ENCODE measurements at regions not wholly inside any gene's neighbourhood (a gene's known extent, or its start where the extent isn't known, plus 50 kb on each side); places are given as distances from the start of the nearest gene placed in this dataset.

DNA sequence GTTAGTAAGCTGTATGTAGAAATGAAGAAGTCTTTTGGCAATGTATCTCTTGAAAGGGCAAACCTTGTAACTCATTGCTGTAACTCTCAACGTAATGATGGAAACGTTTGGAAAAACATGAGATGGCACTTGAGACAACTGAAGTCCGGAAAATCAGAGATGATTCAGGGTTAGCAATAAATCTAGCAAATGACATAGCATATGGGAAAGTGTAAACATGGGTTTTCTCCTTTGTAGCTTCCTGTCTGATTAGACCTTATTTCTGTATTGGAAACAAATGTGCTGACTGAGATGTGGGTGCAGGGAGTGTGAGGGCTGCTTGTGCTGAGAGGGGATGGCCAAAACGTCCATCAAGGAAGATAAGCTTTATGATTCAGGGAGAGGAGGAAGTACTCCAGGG lies 110.7 kb upstream of the FAM20A start:
- intact Hi-C loops (cut with DNase I): no loop called here

DNA sequence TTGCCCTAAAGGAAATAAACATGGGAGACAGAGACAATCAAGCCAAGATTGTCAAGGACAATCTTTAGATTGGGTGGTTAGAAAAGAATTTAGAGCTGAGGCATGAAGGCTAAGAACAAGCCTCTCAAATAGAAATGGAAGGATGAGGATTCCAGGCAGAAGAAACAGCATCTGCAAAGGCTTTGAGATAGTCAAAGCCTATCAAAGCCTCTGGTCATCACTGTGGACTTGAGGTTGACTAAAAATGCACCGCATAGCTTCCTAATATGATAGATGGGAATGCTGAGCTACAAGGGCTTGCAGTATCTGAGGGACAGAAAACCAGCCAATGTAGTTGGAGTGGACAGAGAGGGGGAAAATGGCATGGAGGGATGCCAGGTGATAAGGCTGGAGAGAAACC lies 109.8 kb upstream of the FAM20A start:
- intact Hi-C loops (cut with DNase I): no loop called here
- no peak for DNase-seq (ENCODE audit: low spot score)

More for the DNA sequence above, 110.7 kb upstream of the FAM20A start:
- no peak for DNase-seq (ENCODE audit: low spot score)

GRCh38 chr17:68710035-68710780 lies 109.0 kb upstream of the FAM20A start:
- intact Hi-C loops (cut with DNase I): no loop called here
- no peak for DNase-seq (ENCODE audit: low spot score)

DNA sequence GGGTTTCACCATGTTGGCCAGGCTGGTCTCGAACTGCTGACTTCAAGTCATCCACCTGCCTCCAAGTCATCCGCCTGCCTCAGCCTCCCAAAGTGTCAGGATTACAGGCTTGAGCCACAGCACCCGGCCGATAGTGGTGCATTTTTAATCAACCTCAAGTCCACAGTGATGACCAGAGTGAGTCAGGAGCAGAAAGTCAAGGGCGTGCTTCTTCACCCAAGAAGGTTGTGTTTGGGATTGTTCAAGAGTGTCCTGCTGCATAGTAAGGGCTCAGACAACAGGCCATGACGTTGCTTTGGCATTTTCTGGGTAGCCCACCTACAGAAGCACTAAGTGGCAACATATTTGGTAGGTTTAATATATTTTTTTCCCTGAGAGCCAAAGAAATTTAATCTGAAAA lies 108.3 kb upstream of the FAM20A start:
- no peak for DNase-seq (ENCODE audit: low spot score)
- intact Hi-C loops (cut with DNase I): no loop called here

DNA sequence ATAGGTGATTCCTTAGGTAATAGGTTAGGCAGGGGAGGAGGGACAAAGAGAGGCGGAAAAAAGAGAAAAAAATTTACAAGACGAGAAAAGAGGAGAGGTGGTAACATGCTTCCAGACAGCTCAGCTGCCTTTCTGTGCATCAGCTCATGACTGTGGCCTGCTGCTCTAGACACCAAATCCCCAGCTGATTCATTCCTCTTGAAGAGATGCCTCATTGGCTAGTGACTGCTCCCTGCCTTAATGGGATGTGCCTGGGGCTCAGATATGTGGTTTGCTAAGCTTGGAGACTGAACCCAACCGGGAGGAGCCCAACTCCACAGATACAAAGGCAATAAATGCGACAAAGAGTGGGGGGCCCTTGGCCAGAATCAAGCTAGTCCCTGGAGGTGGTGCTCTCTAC lies 105.9 kb upstream of the FAM20A start:
- no peak for DNase-seq (ENCODE audit: low spot score)
- intact Hi-C loops (cut with DNase I): no loop called here

DNA sequence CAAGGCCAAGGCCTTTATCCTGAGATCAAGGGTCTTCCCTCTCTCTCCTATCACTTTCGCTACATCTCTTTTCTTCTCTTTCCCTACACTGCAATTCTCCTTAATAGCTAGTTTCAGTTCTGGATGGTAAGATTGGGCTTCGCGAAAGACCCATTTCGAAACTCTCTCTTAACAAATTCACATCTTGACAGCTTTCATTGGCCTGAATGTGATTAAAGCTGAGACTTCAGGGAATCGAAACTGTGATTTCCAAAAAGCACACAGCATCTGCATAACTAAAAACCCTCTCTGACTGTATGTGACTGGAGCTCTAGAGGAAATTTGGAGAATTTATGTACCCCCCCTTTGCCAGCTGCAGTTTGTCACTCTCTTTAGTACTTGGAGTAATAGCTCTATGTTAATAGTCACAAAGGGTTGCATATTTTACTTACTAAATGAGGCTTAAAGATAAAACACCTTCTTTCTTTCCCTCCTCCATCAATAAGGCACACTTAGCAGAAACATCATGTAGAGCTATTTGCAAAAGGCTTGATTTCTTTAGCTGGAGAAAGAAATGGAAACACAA lies 105.3 kb upstream of the FAM20A start:
- intact Hi-C loops (cut with DNase I): no loop called here
- DNase-seq (ENCODE audit: low spot score): no peak

DNA sequence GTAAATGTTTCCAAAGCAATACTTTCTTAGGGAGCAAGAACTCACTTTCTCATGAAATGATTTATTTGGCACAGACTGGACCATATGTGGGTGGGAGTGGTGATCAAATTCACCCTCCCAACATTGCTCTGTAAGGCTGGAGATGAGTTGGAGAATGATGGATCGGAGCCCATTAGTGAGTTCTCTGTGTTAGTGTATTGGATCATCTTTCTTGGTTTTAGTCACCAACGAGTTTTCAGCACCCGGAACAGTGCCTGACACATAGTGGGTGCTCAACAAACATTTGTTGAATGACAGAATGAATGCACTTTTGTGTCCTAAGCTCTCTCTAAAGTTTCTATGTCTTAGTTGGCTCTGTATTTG lies 104.5 kb upstream of the FAM20A start:
- no peak for DNase-seq (ENCODE audit: low spot score)
- intact Hi-C loops (cut with DNase I): no loop called here

DNA sequence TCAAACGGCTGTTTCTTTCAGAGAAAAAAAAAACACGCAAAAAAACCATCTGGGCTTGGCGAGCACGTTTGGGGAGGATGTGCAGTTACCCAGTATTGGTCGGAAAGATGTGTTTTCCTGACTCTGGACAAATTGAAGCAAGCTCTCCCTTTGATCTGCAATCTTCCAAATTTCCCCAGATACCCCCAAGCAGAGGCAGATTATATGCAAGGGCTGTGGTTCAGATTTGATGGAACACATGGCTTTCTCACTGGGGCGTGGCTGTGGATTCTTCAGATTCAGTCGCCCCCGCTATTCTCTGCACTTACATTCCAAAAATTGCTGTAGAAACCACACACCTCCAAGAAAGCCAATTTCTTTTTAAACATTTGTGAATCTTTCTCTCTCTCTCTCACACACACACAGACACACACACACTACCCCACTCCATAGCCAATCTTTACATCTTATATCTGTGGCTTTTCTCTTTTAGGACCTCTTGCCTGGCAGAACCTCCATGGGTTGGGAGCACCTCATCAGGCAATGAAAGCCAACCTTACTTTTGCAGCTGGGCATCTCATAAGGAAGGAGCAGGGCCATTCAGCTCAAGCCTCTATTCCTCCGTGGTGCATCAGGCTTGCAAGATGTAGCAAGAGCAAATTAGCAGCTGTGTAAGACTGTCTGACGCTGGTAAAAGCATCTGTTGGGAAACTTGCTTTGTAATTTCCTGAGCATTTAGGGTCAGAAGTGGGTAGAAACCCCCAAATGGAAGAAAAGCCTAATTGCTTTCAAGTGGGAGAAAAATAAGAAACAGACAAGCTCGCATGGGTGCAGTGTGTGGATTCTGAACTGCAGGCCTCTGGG lies 103.9 kb upstream of the FAM20A start:
- DNase-seq (ENCODE audit: low spot score): no peak
- intact Hi-C loops (cut with DNase I): no loop called here

- no peak for DNase-seq (ENCODE audit: low spot score)
- intact Hi-C loops (cut with DNase I): no loop called here
Measured at GRCh38 chr17:68701046-68701445, 99.9 kb upstream of the FAM20A start.

- no peak for DNase-seq (ENCODE audit: low spot score)
- intact Hi-C loops (cut with DNase I): no loop called here
Measured at GRCh38 chr17:68700421-68700820, 99.3 kb upstream of the FAM20A start.

DNA sequence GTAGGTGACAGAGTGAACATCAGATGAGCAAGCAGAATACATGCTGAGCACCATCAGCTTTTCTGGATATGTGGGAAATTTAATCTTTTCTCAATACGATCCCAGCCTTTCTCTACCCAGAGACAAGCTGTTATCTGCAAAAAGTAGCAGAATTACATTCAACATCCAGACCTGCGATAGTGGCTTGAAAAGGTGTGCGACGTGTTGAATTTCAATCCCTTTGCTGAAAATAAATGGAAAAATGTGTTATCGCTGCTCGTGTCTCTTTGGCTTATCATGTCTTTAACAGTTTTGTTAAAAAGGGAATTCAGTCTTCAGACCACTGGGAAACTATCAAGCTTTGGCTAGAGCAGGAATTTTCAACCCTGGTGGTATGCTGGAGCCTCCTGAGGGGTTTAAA lies 98.8 kb upstream of the FAM20A start:
- intact Hi-C loops (cut with DNase I): no loop called here
- DNase-seq (ENCODE audit: low spot score): no peak

DNA sequence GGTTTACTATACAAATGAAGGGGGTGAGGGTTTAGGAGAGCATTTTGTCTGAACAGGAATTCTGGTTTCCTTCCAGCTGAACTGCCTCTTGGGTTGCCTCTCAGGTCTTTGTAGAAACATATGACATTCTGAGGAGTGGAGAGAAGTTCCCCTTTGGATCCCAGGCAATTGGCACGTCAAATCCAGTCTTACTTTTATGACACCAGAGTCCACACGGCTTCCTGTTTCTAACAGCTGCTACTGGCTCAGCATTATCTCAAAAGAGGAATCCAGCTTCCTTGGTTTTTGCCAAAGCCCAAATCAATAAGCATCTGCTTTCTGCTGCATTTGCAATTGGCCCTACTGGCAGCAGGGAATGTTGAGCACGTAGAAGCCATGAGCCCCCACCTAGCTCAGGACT lies 97.6 kb upstream of the FAM20A start:
- DNase-seq (ENCODE audit: low spot score): no peak
- intact Hi-C loops (cut with DNase I): no loop called here

- no peak for DNase-seq (ENCODE audit: low spot score)
- intact Hi-C loops (cut with DNase I): no loop called here
Measured at GRCh38 chr17:68697850-68698361, 96.7 kb upstream of the FAM20A start.

DNA sequence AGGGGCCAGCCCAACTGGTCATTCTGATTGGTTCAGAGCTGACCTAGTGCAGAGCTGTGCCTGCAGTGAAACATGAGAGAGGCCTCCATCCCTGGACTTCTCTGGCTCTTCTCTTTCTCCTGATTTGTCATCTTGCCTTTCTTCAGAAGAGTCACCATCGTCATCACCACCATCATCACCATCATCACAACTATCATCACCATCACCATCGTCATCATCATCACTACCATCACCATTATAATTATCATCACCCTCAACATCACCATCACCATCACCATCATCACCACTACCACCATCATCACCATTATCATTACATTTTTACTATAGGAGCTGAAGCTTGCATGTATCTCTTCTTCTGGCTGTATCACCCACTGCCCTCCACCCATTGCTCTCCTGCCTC lies 94.5 kb upstream of the FAM20A start:
- no peak for DNase-seq (ENCODE audit: low spot score)
- intact Hi-C loops (cut with DNase I): no loop called here

- intact Hi-C loops (cut with DNase I): no loop called here
- DNase-seq (ENCODE audit: low spot score): no peak
Measured at GRCh38 chr17:68694791-68695485, 93.8 kb upstream of the FAM20A start.

- intact Hi-C loops (cut with DNase I): no loop called here
- DNase-seq (ENCODE audit: low spot score): no peak
Measured at GRCh38 chr17:68693896-68694295, 92.7 kb upstream of the FAM20A start.

- no peak for DNase-seq (ENCODE audit: low spot score)
- intact Hi-C loops (cut with DNase I): no loop called here
Measured at GRCh38 chr17:68693466-68693865, 92.3 kb upstream of the FAM20A start.

DNA sequence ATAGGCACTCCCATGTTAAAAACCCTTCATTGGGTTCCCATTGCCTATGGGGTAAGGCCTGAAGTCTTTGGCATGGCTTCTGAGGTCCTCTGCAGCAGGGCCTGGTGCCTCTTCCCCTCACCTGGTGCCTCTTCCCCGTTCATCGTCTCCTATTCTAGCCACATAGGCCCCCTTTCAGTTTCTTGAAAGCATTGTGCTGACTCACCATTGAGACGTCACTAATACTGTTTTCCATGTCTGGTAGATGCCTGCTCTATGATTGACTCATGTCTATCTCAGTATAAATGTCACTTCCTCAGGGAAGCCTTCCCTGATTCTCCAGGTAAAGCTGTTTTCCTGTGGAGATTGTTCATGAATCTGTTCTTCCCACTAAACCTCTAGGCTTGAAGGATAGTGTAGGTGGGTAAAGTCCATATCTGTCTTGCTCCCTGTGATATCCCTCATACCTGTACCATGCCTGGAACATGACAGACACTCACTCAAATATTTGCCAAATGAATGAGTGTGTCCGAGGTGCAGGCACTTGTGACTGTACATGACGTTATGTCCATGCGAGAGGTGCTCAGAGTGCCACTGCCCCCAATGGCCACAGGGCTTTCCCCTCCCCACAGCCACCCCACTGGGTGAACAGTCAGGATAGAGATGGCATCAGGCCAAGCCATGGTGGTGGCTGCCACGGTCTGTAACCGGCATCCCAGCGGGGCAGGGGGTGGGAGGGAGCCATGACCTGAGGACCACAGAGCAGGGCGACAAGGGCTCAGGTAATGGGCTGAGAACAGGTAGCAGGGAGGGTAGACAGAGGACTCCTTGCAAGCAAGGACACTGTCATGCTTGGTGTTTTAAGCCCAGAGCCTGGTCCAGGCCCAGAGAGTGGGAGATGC lies 85.2 kb upstream of the FAM20A start:
- intact Hi-C loops (cut with DNase I): loop anchor here (10.0 kb wide), 1 partner anchor 112 kb away; no protein-coding TSS in a partner anchor
- no peak for DNase-seq (ENCODE audit: low spot score)

DNA sequence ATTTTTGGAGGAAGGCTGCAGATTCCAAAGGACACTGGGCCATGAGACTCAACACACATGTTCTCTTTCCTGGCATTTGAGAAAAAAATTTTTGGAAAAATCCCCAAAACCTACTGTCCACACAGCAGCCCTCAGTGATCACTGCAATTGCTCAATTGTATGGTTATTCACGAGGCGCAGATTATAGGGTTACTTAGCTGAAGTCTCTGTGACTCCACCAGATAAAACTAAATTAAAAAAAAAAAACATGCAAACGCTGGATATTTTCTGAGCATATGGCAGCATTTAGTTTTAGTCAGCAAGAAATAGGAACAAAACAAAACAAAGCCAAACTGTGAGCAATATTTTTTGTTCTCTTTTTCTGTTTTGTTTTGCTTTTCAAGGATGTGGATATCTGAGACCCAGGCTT lies 83.8 kb upstream of the FAM20A start:
- DNase-seq (ENCODE audit: low spot score): no peak
- intact Hi-C loops (cut with DNase I): loop anchor here (10.0 kb wide), 1 partner anchor 110 kb away; no protein-coding TSS in a partner anchor
